Tibial nerve (tissue), 4 donors: ENCODE measurements at regions not wholly inside any gene's neighbourhood (a gene's known extent, or its start where the extent isn't known, plus 50 kb on each side); places are given as distances from the start of the nearest gene placed in this dataset.

ENCODE experiments used
- CTCF ChIP-seq, 5 experiments: fragments of 200-600 bp in 3 of 5; fragments of 450-650 bp in 2 of 5; sonication (generic) in 3 of 5; IDR thresholded peaks; one replicate each; pipeline ENCODE4 v1.5.1; 2016 to 2019; ENCODE audit warnings: antibody characterized with exemption in 5 of 5, mild to moderate bottlenecking in 3 of 5, moderate library complexity in 2 of 5
- EP300 ChIP-seq, 2 donors: sonication (generic); formaldehyde crosslinking; IDR thresholded peaks; one replicate each; pipeline ENCODE4 v1.6.1; 2017; ENCODE audit warnings: antibody characterized with exemption in 2 of 2, mild to moderate bottlenecking in 1 of 2
- POLR2A ChIP-seq, 2 donors: fragments of 450-650 bp; IDR thresholded peaks; one replicate each; pipeline ENCODE4 v1.6.1; 2017; ENCODE audit warnings: antibody characterized with exemption in 2 of 2, mild to moderate bottlenecking in 2 of 2, moderate library complexity in 2 of 2

GRCh38 chr4:162458051-162458450 lies 294.3 kb upstream of the FSTL5 start:
- TF ChIP-seq CTCF (IDR thresholded peaks at IDR 0.05) (no peak), EP300 (IDR thresholded peaks at IDR 0.05) (no peak), POLR2A (IDR thresholded peaks at IDR 0.05) (no peak)
